Type B pancreatic cell (in vitro differentiated cells): ENCODE measurements at regions not wholly inside any gene's neighbourhood (a gene's known extent, or its start where the extent isn't known, plus 50 kb on each side); places are given as distances from the start of the nearest gene placed in this dataset.

Experiments used
- DNase-seq: peaks from one replicate; pipeline ENCODE4 v3.0.0; 2021; ENCODE audit warnings: mixed read lengths; ENCODE audit not compliant: unreplicated experiment; ENCODE audit errors: extremely low spot score
- H3K27ac Mint-ChIP-seq: 2 replicates; pipeline ENCODE4 v1.8.0; 2021; ENCODE audit warnings: mild to moderate bottlenecking, mixed read lengths
- H3K27me3 Mint-ChIP-seq: 2 replicates; pipeline ENCODE4 v1.8.0; 2021; ENCODE audit warnings: mixed read lengths
- H3K36me3 Mint-ChIP-seq: 2 replicates; pipeline ENCODE4 v1.8.0; 2021; ENCODE audit warnings: mixed read lengths
- H3K4me1 Mint-ChIP-seq: one replicate; pipeline ENCODE4 v1.8.0; 2021; ENCODE audit warnings: mixed read lengths; ENCODE audit not compliant: unreplicated experiment
- H3K4me3 Mint-ChIP-seq: 2 replicates; pipeline ENCODE4 v1.8.0; 2021; ENCODE audit warnings: mild to moderate bottlenecking, mixed read lengths
- H3K9me3 Mint-ChIP-seq: 2 replicates; pipeline ENCODE4 v1.8.0; 2021; ENCODE audit warnings: mixed read lengths
- CTCF ChIP-seq: fragments of 200-600 bp; sonication (generic); conservative IDR thresholded peaks from 2 replicates; pipeline ENCODE4 v1.5.0; 2021; ENCODE audit warnings: antibody characterized with exemption, mild to moderate bottlenecking

GRCh38 chr5:90056911-90057705 lies 352.4 kb downstream of the CETN3 start:
- Mint-ChIP-seq H3K4me1 (no peaks in the 10 kb centered on the region), H3K36me3 (no peaks in the 10 kb centered on the region), H3K27ac (no peak overlapping the region), H3K27me3 (no peaks in the 10 kb centered on the region), H3K9me3 (peaks cover 6% of the 10 kb centered on the region), H3K4me3 (no peak overlapping the region)
- TF ChIP-seq CTCF, result no peak
- no peak for DNase-seq

- TF ChIP-seq CTCF, result no peak
- no peaks in the 10 kb centered on the region for H3K27me3 Mint-ChIP-seq
- no peak overlapping the region for H3K4me3 Mint-ChIP-seq
- H3K9me3 Mint-ChIP-seq, result peaks cover 5% of the 10 kb centered on the region
- no peak overlapping the region for H3K27ac Mint-ChIP-seq
- H3K4me1 Mint-ChIP-seq, result no peaks in the 10 kb centered on the region
- no peaks in the 10 kb centered on the region for H3K36me3 Mint-ChIP-seq
- DNase-seq, result no peak
Observed at GRCh38 chr5:90055831-90056328, 353.7 kb downstream of the CETN3 start.

GRCh38 chr5:90054612-90055011 lies 354.9 kb downstream of the CETN3 start:
- Mint-ChIP-seq H3K9me3 (no peaks in the 10 kb centered on the region), H3K27ac (no peak overlapping the region), H3K36me3 (no peaks in the 10 kb centered on the region), H3K27me3 (no peaks in the 10 kb centered on the region), H3K4me1 (no peaks in the 10 kb centered on the region), H3K4me3 (no peak overlapping the region)
- no peak for TF ChIP-seq CTCF
- DNase-seq, result no peak

GRCh38 chr5:90051756-90052155 lies 357.8 kb downstream of the CETN3 start:
- H3K9me3 Mint-ChIP-seq, result no peaks in the 10 kb centered on the region
- H3K27me3 Mint-ChIP-seq, result no peaks in the 10 kb centered on the region
- H3K36me3 Mint-ChIP-seq, result no peaks in the 10 kb centered on the region
- DNase-seq, result no peak
- no peaks in the 10 kb centered on the region for H3K4me1 Mint-ChIP-seq
- TF ChIP-seq CTCF, result no peak
- H3K4me3 Mint-ChIP-seq, result no peak overlapping the region
- no peak overlapping the region for H3K27ac Mint-ChIP-seq

GRCh38 chr5:90050103-90050502 lies 359.5 kb downstream of the CETN3 start:
- Mint-ChIP-seq H3K27me3 (no peaks in the 10 kb centered on the region), H3K4me1 (no peaks in the 10 kb centered on the region), H3K36me3 (no peaks in the 10 kb centered on the region), H3K27ac (no peak overlapping the region), H3K9me3 (no peaks in the 10 kb centered on the region), H3K4me3 (no peak overlapping the region)
- DNase-seq, result no peak
- TF ChIP-seq CTCF, result no peak
